Smooth muscle cell (in vitro differentiated cells): ENCODE measurements at regions not wholly inside any gene's neighbourhood (a gene's known extent, or its start where the extent isn't known, plus 50 kb on each side); places are given as distances from the start of the nearest gene placed in this dataset.

ENCODE experiments used
- DNase-seq: peaks from one replicate; lab custom pipeline; 2025; ENCODE audit not compliant: unreplicated experiment; lab: John Stamatoyannopoulos, UW
- H2AFZ ChIP-seq: fragments of 200-600 bp; sonication (generic); 2 replicates; pipeline ENCODE4 v1.6.0; 2016; ENCODE audit warnings: antibody characterized with exemption, low read depth, mild to moderate bottlenecking
- H3F3A ChIP-seq: fragments of 200-600 bp; sonication (generic); 2 replicates; pipeline ENCODE4 v1.6.0; 2017; ENCODE audit warnings: antibody characterized with exemption, low read depth
- H3K27ac ChIP-seq: fragments of 200-600 bp; sonication (generic); 2 replicates; pipeline ENCODE4 v1.5.1; 2016; ENCODE audit warnings: low read depth, mild to moderate bottlenecking
- H3K27me3 ChIP-seq: fragments of 200-600 bp; sonication (generic); 2 replicates; pipeline ENCODE4 v1.6.1; 2016; ENCODE audit warnings: low read depth, mild to moderate bottlenecking
- H3K36me3 ChIP-seq: fragments of 200-600 bp; sonication (generic); 2 replicates; pipeline ENCODE4 v1.5.1; 2016; ENCODE audit warnings: low read depth
- H3K4me1 ChIP-seq: fragments of 200-600 bp; sonication (generic); 2 replicates; pipeline ENCODE4 v1.5.1; 2016; ENCODE audit warnings: low read depth
- H3K4me2 ChIP-seq: fragments of 200-600 bp; sonication (generic); 2 replicates; pipeline ENCODE4 v1.6.0; 2016; ENCODE audit warnings: mild to moderate bottlenecking
- H3K4me3 ChIP-seq: fragments of 200-600 bp; sonication (generic); 2 replicates; pipeline ENCODE4 v1.5.1; 2016; ENCODE audit warnings: mild to moderate bottlenecking
- H3K79me2 ChIP-seq: fragments of 200-600 bp; sonication (generic); 2 replicates; pipeline ENCODE4 v1.6.0; 2016; ENCODE audit warnings: low read depth, mild to moderate bottlenecking
- H3K9ac ChIP-seq: fragments of 200-600 bp; sonication (generic); 2 replicates; pipeline ENCODE4 v1.6.0; 2016; ENCODE audit warnings: low read depth
- H3K9me3 ChIP-seq: fragments of 200-600 bp; sonication (generic); replicated peaks from 2 replicates; pipeline ENCODE4 v1.5.1; 2016; ENCODE audit warnings: low read depth
- H4K20me1 ChIP-seq: fragments of 200-600 bp; sonication (generic); 2 replicates; pipeline ENCODE4 v1.6.0; 2016; ENCODE audit warnings: low read depth
- CTCF ChIP-seq: fragments of 200-600 bp; sonication (generic); IDR thresholded peaks from 2 replicates; pipeline ENCODE4 v1.5.1; 2017; ENCODE audit warnings: borderline replicate concordance, mild to moderate bottlenecking, antibody characterized with exemption; ENCODE audit not compliant: insufficient read depth, poor library complexity, severe bottlenecking
- WGBS: methylation state at CpG from one replicate; pipeline ENCODE4 v1.1.7; 2016; ENCODE audit warnings: low lambda C conversion rate; 5-methylcytosine and 5-hydroxymethylcytosine counted together

GRCh38 chr12:118751355-118751754 lies 230.0 kb upstream of the SRRM4 start:
- Histone ChIP-seq H3K4me1 (no peaks in the 10 kb centered on the region), H3K4me2 (no peak overlapping the region), H3K27ac (no peak overlapping the region), H3K27me3 (no peaks in the 10 kb centered on the region), H4K20me1 (no peaks in the 10 kb centered on the region), H3K36me3 (no peaks in the 10 kb centered on the region), H3K9ac (no peak overlapping the region), H3K9me3 (no peaks in the 10 kb centered on the region), H3F3A (no peaks in the 10 kb centered on the region), H3K79me2 (no peaks in the 10 kb centered on the region), H2AFZ (no peak overlapping the region), H3K4me3 (no peak overlapping the region)
- no peak for DNase-seq
- 83% methylated on average over 1 of the region's 1 CpG for WGBS
- no peak for TF ChIP-seq CTCF

- no peaks in the 10 kb centered on the region for H3F3A ChIP-seq
- H2AFZ ChIP-seq, result no peak overlapping the region
- DNase-seq, result no peak
- H4K20me1 ChIP-seq, result no peaks in the 10 kb centered on the region
- H3K4me2 ChIP-seq, result no peak overlapping the region
- H3K36me3 ChIP-seq, result no peaks in the 10 kb centered on the region
- H3K9ac ChIP-seq, result no peak overlapping the region
- no peak for TF ChIP-seq CTCF
- no peaks in the 10 kb centered on the region for H3K4me1 ChIP-seq
- no peaks in the 10 kb centered on the region for H3K79me2 ChIP-seq
- no peak overlapping the region for H3K4me3 ChIP-seq
- no peaks in the 10 kb centered on the region for H3K27me3 ChIP-seq
- H3K27ac ChIP-seq, result no peak overlapping the region
- WGBS, result 88% methylated on average over 1 of the region's 1 CpG
- H3K9me3 ChIP-seq, result no peaks in the 10 kb centered on the region
Measured at GRCh38 chr12:118760623-118761022, 220.7 kb upstream of the SRRM4 start.

- Histone ChIP-seq H3K9ac (no peak overlapping the region), H3K36me3 (no peaks in the 10 kb centered on the region), H3F3A (no peaks in the 10 kb centered on the region), H3K79me2 (no peaks in the 10 kb centered on the region), H3K27me3 (no peaks in the 10 kb centered on the region), H2AFZ (no peak overlapping the region), H3K9me3 (no peaks in the 10 kb centered on the region), H3K4me2 (no peak overlapping the region), H3K4me3 (no peak overlapping the region), H3K27ac (no peak overlapping the region), H4K20me1 (no peaks in the 10 kb centered on the region), H3K4me1 (no peaks in the 10 kb centered on the region)
- DNase-seq, result no peak
- no peak for TF ChIP-seq CTCF
- WGBS, result 88% methylated on average over 1 of the region's 1 CpG
Measured at GRCh38 chr12:118763234-118763633, 218.1 kb upstream of the SRRM4 start.

- no peaks in the 10 kb centered on the region for H3K36me3 ChIP-seq
- no peak overlapping the region for H3K4me3 ChIP-seq
- H3K4me1 ChIP-seq, result no peaks in the 10 kb centered on the region
- no peaks in the 10 kb centered on the region for H3K9me3 ChIP-seq
- WGBS, result 12% methylated on average over 43 of the region's 43 CpGs
- no peak overlapping the region for H3K9ac ChIP-seq
- H2AFZ ChIP-seq, result no peak overlapping the region
- no peaks in the 10 kb centered on the region for H3F3A ChIP-seq
- H3K27me3 ChIP-seq, result peaks cover 27% of the 10 kb centered on the region
- no peaks in the 10 kb centered on the region for H3K79me2 ChIP-seq
- TF ChIP-seq CTCF, result no peak
- no peak overlapping the region for H3K27ac ChIP-seq
- H4K20me1 ChIP-seq, result no peaks in the 10 kb centered on the region
- H3K4me2 ChIP-seq, result no peak overlapping the region
- DNase-seq, result no peak
Measured at GRCh38 chr12:118773956-118774723, 207.2 kb upstream of the SRRM4 start.
